Keratinocyte (primary cell): ENCODE measurements at regions not wholly inside any gene's neighbourhood (a gene's known extent, or its start where the extent isn't known, plus 50 kb on each side); places are given as distances from the start of the nearest gene placed in this dataset.

ENCODE experiments used
- DNase-seq: peaks from one replicate; pipeline ENCODE4 v3.0.0-alpha.2; 2011; ENCODE audit warnings: low read depth, missing footprints, low spot score
- FAIRE-seq: peaks from 2 replicates; lab custom pipeline; 2011; peaks lifted over from hg19 to GRCh38; lab: Jason Lieb, UNC
- H2AFZ ChIP-seq: 2 replicates; pipeline ENCODE4 v1.6.0; 2012; ENCODE audit warnings: low read length, control low read depth, inconsistent platforms; ENCODE audit not compliant: control insufficient read depth
- H3K27ac ChIP-seq: 2 replicates; pipeline ENCODE4 v1.5.1; 2011; ENCODE audit warnings: low read length; ENCODE audit not compliant: control insufficient read depth, insufficient read depth
- H3K27me3 ChIP-seq: 3 replicates; pipeline ENCODE4 v1.6.0; 2011; ENCODE audit warnings: low read length; ENCODE audit not compliant: control insufficient read depth, insufficient read depth; ENCODE audit errors: extremely low read depth
- H3K36me3 ChIP-seq, 2 experiments: 2 replicates in 1 of 2; 3 replicates in 1 of 2; pipeline ENCODE4 v1.5.1; 2011; ENCODE audit warnings: low read length in 2 of 2, mild to moderate bottlenecking in 1 of 2; ENCODE audit not compliant: control insufficient read depth in 2 of 2, insufficient read depth in 2 of 2; ENCODE audit errors: extremely low read depth in 1 of 2
- H3K4me1 ChIP-seq: 3 replicates; pipeline ENCODE4 v1.5.1; 2011; ENCODE audit warnings: low read length; ENCODE audit not compliant: control insufficient read depth, insufficient read depth; ENCODE audit errors: extremely low read depth
- H3K4me2 ChIP-seq: 3 replicates; pipeline ENCODE4 v1.6.0; 2011; ENCODE audit warnings: low read depth, low read length; ENCODE audit not compliant: control insufficient read depth, insufficient read depth; ENCODE audit errors: extremely low read depth
- H3K4me3 ChIP-seq, 3 experiments: fragments of 200-600 bp in 1 of 3; sonication (generic) in 1 of 3; 2 replicates in 2 of 3; 3 replicates in 1 of 3; pipeline ENCODE4 v1.5.1; 2011 to 2016; ENCODE audit warnings: low read length in 3 of 3, mild to moderate bottlenecking in 3 of 3, control low read depth in 2 of 3, inconsistent platforms in 1 of 3, low read depth in 1 of 3, mixed read lengths in 1 of 3, mixed run types in 1 of 3, moderate library complexity in 1 of 3; ENCODE audit not compliant: control insufficient read depth in 2 of 3, insufficient read depth in 2 of 3; ENCODE audit errors: extremely low read depth in 1 of 3
- H3K79me2 ChIP-seq: 2 replicates; pipeline ENCODE4 v1.6.0; 2012; ENCODE audit warnings: low read length; ENCODE audit not compliant: control insufficient read depth, insufficient read depth
- H3K9ac ChIP-seq: 3 replicates; pipeline ENCODE4 v1.6.0; 2011; ENCODE audit warnings: low read length; ENCODE audit not compliant: control insufficient read depth, insufficient read depth; ENCODE audit errors: extremely low read depth
- H3K9me1 ChIP-seq: 3 replicates; pipeline ENCODE4 v1.6.0; 2011; ENCODE audit warnings: low read length; ENCODE audit not compliant: control insufficient read depth, insufficient read depth; ENCODE audit errors: extremely low read depth
- H3K9me3 ChIP-seq: 2 replicates; pipeline ENCODE4 v1.5.1; 2012; ENCODE audit warnings: low read depth, low read length; ENCODE audit not compliant: control insufficient read depth
- H4K20me1 ChIP-seq: 3 replicates; pipeline ENCODE4 v1.6.0; 2011; ENCODE audit warnings: low read length; ENCODE audit not compliant: control insufficient read depth, insufficient read depth; ENCODE audit errors: extremely low read depth
- CTCF ChIP-seq, 3 experiments: IDR thresholded peaks in 1 of 3; conservative IDR thresholded peaks in 1 of 3; optimal IDR thresholded peaks in 1 of 3; 2 replicates in 2 of 3; 3 replicates in 1 of 3; pipeline versions ENCODE3 to v1.5.1; 2011; ENCODE audit warnings: low read length in 3 of 3, mild to moderate bottlenecking in 3 of 3, moderate library complexity in 2 of 3, control low read depth in 1 of 3, inconsistent platforms in 1 of 3; ENCODE audit not compliant: insufficient read depth in 2 of 3; ENCODE audit errors: extremely low read depth in 1 of 3
- EZH2 ChIP-seq: IDR thresholded peaks from one replicate; pipeline ENCODE4 v1.6.1; 2012; ENCODE audit warnings: inconsistent platforms, mild to moderate bottlenecking, low read length, moderate library complexity
- dilution Hi-C: fragments of 300-500 bp; cut with MboI; formaldehyde crosslinking; loops from one replicate; pipeline ENCODE4 v1.7.0; 2020; ENCODE audit warnings: low sequenced_read_pairs; ENCODE audit not compliant: extremely low pct_ligation_motif_present

DNA sequence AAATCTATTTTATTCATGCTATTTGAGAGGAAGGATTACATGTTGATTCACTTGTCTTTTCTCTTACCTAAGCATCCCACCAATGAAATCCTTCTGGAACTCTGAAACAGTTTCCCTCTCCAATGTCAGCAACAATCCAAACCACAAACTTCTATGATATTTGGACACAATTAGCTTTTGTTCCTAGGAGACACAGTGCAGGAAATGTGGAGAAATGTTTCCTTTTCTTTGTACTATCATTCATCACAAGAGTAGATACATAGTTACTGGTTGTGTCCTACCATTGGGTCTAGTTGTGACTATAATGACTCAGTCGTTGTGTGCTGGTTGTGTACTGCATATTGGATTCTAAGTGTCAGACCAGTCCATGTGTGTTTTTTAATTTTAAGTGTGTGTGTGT, 156.8 kb upstream of the MAGI2 start:
- no peak for FAIRE-seq
- DNase-seq = no peak
- no peaks in the 10 kb centered on the region for H3K27me3 ChIP-seq
- no peaks in the 10 kb centered on the region for H4K20me1 ChIP-seq
- H3K4me3 ChIP-seq = no peak overlapping the region
- TF ChIP-seq CTCF (optimal IDR thresholded peaks at IDR 0.05 in 1 of 3, IDR thresholded peaks at IDR 0.05 in 1 of 3, conservative IDR thresholded peaks at IDR 0.05 in 1 of 3; ENCODE audit: extremely low read depth in 1 of 3, insufficient read depth in 2 of 3, low read length in 3 of 3) (no peak), EZH2 (no peak)
- no peak overlapping the region for H2AFZ ChIP-seq
- no peaks in the 10 kb centered on the region for H3K9me3 ChIP-seq
- H3K4me2 ChIP-seq = no peak overlapping the region
- H3K9ac ChIP-seq = no peak overlapping the region
- dilution Hi-C loops = no loop called here
- H3K4me1 ChIP-seq = no peaks in the 10 kb centered on the region
- H3K9me1 ChIP-seq = no peaks in the 10 kb centered on the region
- H3K36me3 ChIP-seq = no peaks in the 10 kb centered on the region
- no peaks in the 10 kb centered on the region for H3K79me2 ChIP-seq
- no peak overlapping the region for H3K27ac ChIP-seq

- Histone ChIP-seq H3K79me2 (no peaks in the 10 kb centered on the region), H3K9me1 (no peaks in the 10 kb centered on the region), H3K4me2 (no peak overlapping the region), H4K20me1 (no peaks in the 10 kb centered on the region), H3K9ac (no peak overlapping the region), H3K36me3 (no peaks in the 10 kb centered on the region), H3K9me3 (no peaks in the 10 kb centered on the region), H3K27ac (no peak overlapping the region), H3K4me1 (no peaks in the 10 kb centered on the region), H3K4me3 (no peak overlapping the region), H2AFZ (no peak overlapping the region), H3K27me3 (no peaks in the 10 kb centered on the region)
- FAIRE-seq (no peak), DNase-seq (no peak)
- dilution Hi-C loops = no loop called here
- TF ChIP-seq EZH2 (no peak), CTCF (optimal IDR thresholded peaks at IDR 0.05 in 1 of 3, IDR thresholded peaks at IDR 0.05 in 1 of 3, conservative IDR thresholded peaks at IDR 0.05 in 1 of 3; ENCODE audit: extremely low read depth in 1 of 3, insufficient read depth in 2 of 3, low read length in 3 of 3) (no peak)
These were observed 154.5 kb upstream of the MAGI2 start for GRCh38 chr7:79608005-79608404.
